Tibial nerve (tissue), 4 donors: ENCODE measurements at regions not wholly inside any gene's neighbourhood (a gene's known extent, or its start where the extent isn't known, plus 50 kb on each side); places are given as distances from the start of the nearest gene placed in this dataset.
"Not testable (repeated sequence)": the region's sequence is repeated elsewhere in the genome, so short reads cannot be mapped to it uniquely, and the experiment has no call there.

Experiments used
- DNase-seq, 2 donors: peaks; one replicate each; pipeline ENCODE4 v3.0.0-alpha.2; 2019; ENCODE audit warnings: low spot score in 2 of 2
- H3K27ac ChIP-seq, 4 donors: fragments of 200-600 bp; sonication (generic) in 3 of 4; one replicate each; pipeline ENCODE4 v1.5.1; 2017 to 2019; ENCODE audit warnings: mild to moderate bottlenecking in 1 of 4
- H3K27me3 ChIP-seq, 2 donors: fragments of 200-600 bp; sonication (generic) in 1 of 2; one replicate each; pipeline versions ENCODE4 v1.5.1 to v1.6.0; 2017 to 2019
- H3K36me3 ChIP-seq, 3 donors: fragments of 200-600 bp; sonication (generic); one replicate each; pipeline ENCODE4 v1.5.1; 2018 to 2019
- H3K4me1 ChIP-seq, 4 donors: fragments of 200-600 bp; sonication (generic) in 3 of 4; one replicate each; pipeline ENCODE4 v1.5.1; 2017 to 2019
- H3K4me3 ChIP-seq, 4 donors: fragments of 200-600 bp; sonication (generic) in 3 of 4; one replicate each; pipeline ENCODE4 v1.5.1; 2017 to 2019; ENCODE audit warnings: mild to moderate bottlenecking in 1 of 4, moderate library complexity in 1 of 4
- H3K9me3 ChIP-seq, 4 donors: fragments of 200-600 bp; sonication (generic) in 3 of 4; one replicate each; pipeline ENCODE4 v1.5.1; 2017 to 2019
- EP300 ChIP-seq, 2 donors: sonication (generic); formaldehyde crosslinking; IDR thresholded peaks; one replicate each; pipeline ENCODE4 v1.6.1; 2017; ENCODE audit warnings: antibody characterized with exemption in 2 of 2, mild to moderate bottlenecking in 1 of 2
- POLR2A ChIP-seq, 2 donors: fragments of 450-650 bp; IDR thresholded peaks; one replicate each; pipeline ENCODE4 v1.6.1; 2017; ENCODE audit warnings: antibody characterized with exemption in 2 of 2, mild to moderate bottlenecking in 2 of 2, moderate library complexity in 2 of 2
- WGBS, 2 donors: methylation state at CpG; one replicate each; pipeline ENCODE4 v1.1.5; 2018; 5-methylcytosine and 5-hydroxymethylcytosine counted together
- TF ChIP-seq, protein P1 (sequence below), 5 experiments: fragments of 200-600 bp in 3 of 5; fragments of 450-650 bp in 2 of 5; sonication (generic) in 3 of 5; IDR thresholded peaks; one replicate each; pipeline ENCODE4 v1.5.1; 2016 to 2019; ENCODE audit warnings: antibody characterized with exemption in 5 of 5, mild to moderate bottlenecking in 3 of 5, moderate library complexity in 2 of 5

DNA sequence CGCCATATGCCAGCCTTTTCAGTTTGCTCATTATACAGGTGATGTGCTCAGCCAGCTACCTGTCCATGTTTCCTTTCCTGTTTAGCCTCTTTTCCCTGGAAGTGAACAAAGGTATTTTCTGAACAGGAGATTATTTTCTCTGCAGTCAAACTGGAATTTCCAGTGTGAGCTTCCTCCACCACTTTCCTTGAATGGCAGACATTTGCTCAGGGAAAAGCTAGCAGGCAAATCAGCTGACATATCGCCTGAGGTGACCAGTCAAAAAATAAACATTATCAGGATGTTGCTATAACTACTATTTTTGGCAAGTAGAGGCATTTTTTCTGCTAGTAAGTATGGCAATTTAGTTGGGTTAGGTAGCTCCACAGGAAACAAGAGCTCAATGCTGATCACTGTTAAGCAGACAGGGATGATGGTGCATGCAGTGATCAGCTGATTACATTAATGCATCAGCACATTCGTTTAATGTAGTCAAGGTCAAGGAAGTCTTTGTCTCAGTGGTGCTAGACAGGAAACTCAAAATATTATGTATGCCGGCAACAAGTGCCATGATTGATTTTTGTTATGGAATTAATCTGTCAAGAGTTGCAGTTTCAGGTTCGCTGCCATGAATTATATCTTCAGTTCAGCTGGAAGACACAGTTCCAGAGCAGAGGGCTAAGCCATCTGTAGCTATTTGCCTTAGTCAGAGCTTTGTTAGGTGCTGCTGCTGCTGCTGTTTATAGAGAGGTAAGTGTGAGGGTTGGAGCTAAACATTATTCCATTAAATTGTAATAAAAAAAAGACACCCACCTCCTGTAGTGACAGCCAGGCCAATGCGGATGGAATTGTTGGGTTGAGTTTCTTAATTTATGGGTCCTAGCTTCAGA is 179.7 kb upstream of the ST6GALNAC5 start:
- TF ChIP-seq EP300 (IDR thresholded peaks at IDR 0.05), result no peak
- no peak for TF ChIP-seq POLR2A (IDR thresholded peaks at IDR 0.05)
- TF ChIP-seq, protein P1, sequence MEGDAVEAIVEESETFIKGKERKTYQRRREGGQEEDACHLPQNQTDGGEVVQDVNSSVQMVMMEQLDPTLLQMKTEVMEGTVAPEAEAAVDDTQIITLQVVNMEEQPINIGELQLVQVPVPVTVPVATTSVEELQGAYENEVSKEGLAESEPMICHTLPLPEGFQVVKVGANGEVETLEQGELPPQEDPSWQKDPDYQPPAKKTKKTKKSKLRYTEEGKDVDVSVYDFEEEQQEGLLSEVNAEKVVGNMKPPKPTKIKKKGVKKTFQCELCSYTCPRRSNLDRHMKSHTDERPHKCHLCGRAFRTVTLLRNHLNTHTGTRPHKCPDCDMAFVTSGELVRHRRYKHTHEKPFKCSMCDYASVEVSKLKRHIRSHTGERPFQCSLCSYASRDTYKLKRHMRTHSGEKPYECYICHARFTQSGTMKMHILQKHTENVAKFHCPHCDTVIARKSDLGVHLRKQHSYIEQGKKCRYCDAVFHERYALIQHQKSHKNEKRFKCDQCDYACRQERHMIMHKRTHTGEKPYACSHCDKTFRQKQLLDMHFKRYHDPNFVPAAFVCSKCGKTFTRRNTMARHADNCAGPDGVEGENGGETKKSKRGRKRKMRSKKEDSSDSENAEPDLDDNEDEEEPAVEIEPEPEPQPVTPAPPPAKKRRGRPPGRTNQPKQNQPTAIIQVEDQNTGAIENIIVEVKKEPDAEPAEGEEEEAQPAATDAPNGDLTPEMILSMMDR (IDR thresholded peaks at IDR 0.05), result no peak
- WGBS, 2 donors, result 41 to 50% methylated on average over 6 of the region's 6 CpGs
- H3K27me3 ChIP-seq, result no peaks in the 10 kb centered on the region
- H3K27ac ChIP-seq, result no peak overlapping the region
- no peaks in the 10 kb centered on the region for H3K4me1 ChIP-seq
- DNase-seq, result no peak
- H3K36me3 ChIP-seq, result no peaks in the 10 kb centered on the region
- H3K4me3 ChIP-seq, result no peak overlapping the region
- no peaks in the 10 kb centered on the region for H3K9me3 ChIP-seq

GRCh38 chr1:76690766-76691165 is 176.5 kb upstream of the ST6GALNAC5 start:
- Histone ChIP-seq H3K4me1 (no peaks in the 10 kb centered on the region), H3K9me3 (peaks cover 0 to 4% (median 0%) of the 10 kb centered on the region in 4 donors), H3K4me3 (no peak overlapping the region), H3K36me3 (no peaks in the 10 kb centered on the region), H3K27me3 (no peaks in the 10 kb centered on the region), H3K27ac (no peak overlapping the region)
- WGBS, 2 donors, result 34 to 37% methylated on average over 3 of the region's 3 CpGs
- no peak for DNase-seq
- TF ChIP-seq POLR2A (IDR thresholded peaks at IDR 0.05), result no peak
- TF ChIP-seq, protein P1 (IDR thresholded peaks at IDR 0.05), result no peak
- TF ChIP-seq EP300 (IDR thresholded peaks at IDR 0.05), result no peak

DNA sequence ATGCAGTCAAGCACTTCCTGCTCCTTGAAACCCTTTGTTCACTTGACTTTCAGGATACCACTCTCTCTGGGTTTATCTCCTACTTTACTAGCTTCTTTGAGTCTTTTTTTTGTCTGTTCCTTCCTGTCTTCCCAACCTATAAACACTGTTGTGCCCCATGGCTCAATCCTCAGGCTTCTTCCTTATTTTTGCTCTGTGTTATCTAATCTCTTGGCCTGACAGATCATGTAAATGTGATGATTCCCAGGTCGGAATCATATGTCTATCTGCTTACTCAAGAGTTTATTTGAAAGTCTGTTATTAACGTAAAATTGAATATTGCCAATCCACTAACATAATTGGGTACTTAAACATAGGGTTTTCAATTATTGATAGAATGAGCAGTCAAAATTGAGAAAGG is 171.7 kb upstream of the ST6GALNAC5 start:
- Histone ChIP-seq H3K36me3 (no peaks in the 10 kb centered on the region), H3K4me1 (no peaks in the 10 kb centered on the region), H3K27ac (no peak overlapping the region), H3K27me3 (no peaks in the 10 kb centered on the region), H3K4me3 (no peak overlapping the region), H3K9me3 (peaks cover 0 to 4% (median 0%) of the 10 kb centered on the region in 4 donors)
- no peak for DNase-seq
- WGBS, 2 donors, result 45 to 49% methylated on average over 2 of the region's 2 CpGs
- TF ChIP-seq, protein P1 (IDR thresholded peaks at IDR 0.05), result no peak
- TF ChIP-seq POLR2A (IDR thresholded peaks at IDR 0.05) (no peak), EP300 (IDR thresholded peaks at IDR 0.05) (no peak)

GRCh38 chr1:76697361-76697760 is 169.9 kb upstream of the ST6GALNAC5 start:
- no peaks in the 10 kb centered on the region for H3K4me1 ChIP-seq
- TF ChIP-seq POLR2A (IDR thresholded peaks at IDR 0.05) (no peak), EP300 (IDR thresholded peaks at IDR 0.05) (no peak)
- TF ChIP-seq, protein P1 (IDR thresholded peaks at IDR 0.05), result no peak

DNA sequence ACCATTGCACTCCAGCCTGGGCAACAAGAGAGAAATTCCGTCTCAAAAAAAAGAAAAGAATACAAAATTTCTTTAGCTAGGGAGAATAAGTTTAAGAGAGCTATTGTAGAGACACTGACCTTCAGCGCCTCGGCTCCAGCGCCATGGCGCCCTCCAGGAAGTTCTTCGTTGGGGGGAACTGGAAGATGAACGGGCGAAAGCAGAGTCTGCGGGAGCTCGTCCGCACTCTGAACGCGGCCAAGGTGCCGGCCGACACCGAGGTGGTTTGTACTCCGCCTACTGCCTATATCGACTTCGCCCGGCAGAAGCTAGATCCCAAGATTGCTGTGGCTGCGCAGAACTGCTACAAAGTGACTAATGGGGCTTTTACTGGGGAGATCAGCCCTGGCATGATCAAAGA is 167.6 kb upstream of the ST6GALNAC5 start:
- not testable (repeated sequence) for H3K4me1 ChIP-seq, DNase-seq, H3K9me3 ChIP-seq, H3K36me3 ChIP-seq, H3K4me3 ChIP-seq, H3K27me3 ChIP-seq, H3K27ac ChIP-seq
- WGBS, 2 donors, result 96 to 97% methylated on average over 21 of the region's 21 CpGs

More at GRCh38 chr1:76697361-76697760, 169.9 kb upstream of the ST6GALNAC5 start:
- WGBS, 2 donors, result 93 to 95% methylated on average over 3 of the region's 3 CpGs
- Histone ChIP-seq H3K9me3 (peaks cover 0 to 4% (median 0%) of the 10 kb centered on the region in 4 donors), H3K27me3 (no peaks in the 10 kb centered on the region), H3K36me3 (no peaks in the 10 kb centered on the region), H3K27ac (no peak overlapping the region), H3K4me3 (no peak overlapping the region)
- no peak for DNase-seq

- not testable (repeated sequence) for DNase-seq, H3K9me3 ChIP-seq, H3K36me3 ChIP-seq, H3K4me1 ChIP-seq, H3K27me3 ChIP-seq, H3K27ac ChIP-seq, H3K4me3 ChIP-seq
- 92 to 94% methylated on average over 12 of the region's 12 CpGs for WGBS, 2 donors
Observed at GRCh38 chr1:76700200-76700599, 167.1 kb upstream of the ST6GALNAC5 start.
